Mammary epithelial cell (primary cell): ENCODE measurements at regions not wholly inside any gene's neighbourhood (a gene's known extent, or its start where the extent isn't known, plus 50 kb on each side); places are given as distances from the start of the nearest gene placed in this dataset.

Experiments
- EZH2 ChIP-seq: IDR thresholded peaks from 2 replicates; pipeline ENCODE4 v1.6.1; 2012; ENCODE audit warnings: low read length, inconsistent platforms, borderline replicate concordance
- TF ChIP-seq, protein P1 (sequence below), 2 donors: IDR thresholded peaks in 1 of 2; conservative IDR thresholded peaks in 1 of 2; 2 replicates each; pipeline ENCODE4 v1.5.1; 2011 to 2012; ENCODE audit warnings: inconsistent platforms in 2 of 2, low read length in 2 of 2, mild to moderate bottlenecking in 2 of 2, control low read depth in 1 of 2, low read depth in 1 of 2; ENCODE audit not compliant: insufficient read depth in 1 of 2; ENCODE audit errors: extremely low read depth in 1 of 2

DNA sequence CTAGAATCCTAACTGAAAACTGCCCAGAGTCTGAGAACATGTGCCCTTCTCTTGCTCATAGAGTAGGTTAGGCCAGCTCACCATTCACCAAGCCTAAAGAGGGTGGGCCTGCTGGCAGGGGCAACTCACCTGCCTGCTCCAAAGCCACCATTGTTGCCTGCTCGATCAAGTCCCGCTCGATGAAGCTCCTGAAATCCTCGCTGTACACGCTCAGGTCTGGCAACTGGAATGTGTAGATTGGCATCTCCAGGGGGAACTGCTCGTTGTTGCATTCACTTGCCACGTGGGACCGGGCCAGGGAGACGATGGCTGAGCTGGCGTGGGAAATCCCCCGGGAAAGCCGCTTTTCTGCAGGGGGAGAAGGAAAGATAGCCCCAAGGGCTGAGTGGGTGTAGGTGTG lies 232.2 kb downstream of the KLF13 start:
- TF ChIP-seq, protein P1, sequence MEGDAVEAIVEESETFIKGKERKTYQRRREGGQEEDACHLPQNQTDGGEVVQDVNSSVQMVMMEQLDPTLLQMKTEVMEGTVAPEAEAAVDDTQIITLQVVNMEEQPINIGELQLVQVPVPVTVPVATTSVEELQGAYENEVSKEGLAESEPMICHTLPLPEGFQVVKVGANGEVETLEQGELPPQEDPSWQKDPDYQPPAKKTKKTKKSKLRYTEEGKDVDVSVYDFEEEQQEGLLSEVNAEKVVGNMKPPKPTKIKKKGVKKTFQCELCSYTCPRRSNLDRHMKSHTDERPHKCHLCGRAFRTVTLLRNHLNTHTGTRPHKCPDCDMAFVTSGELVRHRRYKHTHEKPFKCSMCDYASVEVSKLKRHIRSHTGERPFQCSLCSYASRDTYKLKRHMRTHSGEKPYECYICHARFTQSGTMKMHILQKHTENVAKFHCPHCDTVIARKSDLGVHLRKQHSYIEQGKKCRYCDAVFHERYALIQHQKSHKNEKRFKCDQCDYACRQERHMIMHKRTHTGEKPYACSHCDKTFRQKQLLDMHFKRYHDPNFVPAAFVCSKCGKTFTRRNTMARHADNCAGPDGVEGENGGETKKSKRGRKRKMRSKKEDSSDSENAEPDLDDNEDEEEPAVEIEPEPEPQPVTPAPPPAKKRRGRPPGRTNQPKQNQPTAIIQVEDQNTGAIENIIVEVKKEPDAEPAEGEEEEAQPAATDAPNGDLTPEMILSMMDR (conservative IDR thresholded peaks at IDR 0.05 in 1 of 2, IDR thresholded peaks at IDR 0.05 in 1 of 2; ENCODE audit: extremely low read depth in 1 of 2, insufficient read depth in 1 of 2, low read depth in 1 of 2, low read length in 2 of 2), result no peak
- no peak for TF ChIP-seq EZH2
